Natural killer cell (primary cell): ENCODE measurements at regions not wholly inside any gene's neighbourhood (a gene's known extent, or its start where the extent isn't known, plus 50 kb on each side); places are given as distances from the start of the nearest gene placed in this dataset.

Experiments
- ATAC-seq, 3 donors: fragments of 150-1000 bp in 2 of 3; fragments of 200-7000 bp in 1 of 3; cut with Tn5 transposase; 1 replicate in 1 of 3; 2 replicates in 2 of 3; pipeline ENCODE4 v1.10.0; 2021; ENCODE audit warnings: mild to moderate bottlenecking in 2 of 3, moderate library complexity in 2 of 3
- DNase-seq, 2 donors: peaks; one replicate each; pipeline versions ENCODE4 v3.0.0 to v3.0.0-alpha.2; 2013 to 2021; ENCODE audit warnings: mixed read lengths in 1 of 2
- H3K27ac ChIP-seq: one replicate; pipeline ENCODE4 v1.5.1; 2013; ENCODE audit warnings: mild to moderate bottlenecking, low read length
- H3K27me3 ChIP-seq: one replicate; pipeline ENCODE4 v1.6.1; 2013; ENCODE audit warnings: low read length; ENCODE audit not compliant: control insufficient read depth, insufficient read depth
- H3K36me3 ChIP-seq: one replicate; pipeline ENCODE4 v1.6.1; 2013; ENCODE audit warnings: low read length; ENCODE audit not compliant: control insufficient read depth, insufficient read depth
- H3K4me1 ChIP-seq: one replicate; pipeline ENCODE4 v1.6.1; 2013; ENCODE audit warnings: low read length; ENCODE audit not compliant: control insufficient read depth, insufficient read depth
- H3K4me3 ChIP-seq: one replicate; pipeline ENCODE4 v1.5.1; 2013; ENCODE audit warnings: low read length
- H3K9me3 ChIP-seq: one replicate; pipeline ENCODE4 v1.6.1; 2013; ENCODE audit warnings: low read length; ENCODE audit not compliant: control insufficient read depth, insufficient read depth
- H3K27ac Mint-ChIP-seq, 2 donors: one replicate each; pipeline ENCODE4 v1.8.0; 2022; ENCODE audit warnings: mild to moderate bottlenecking in 2 of 2, mixed read lengths in 2 of 2, moderate library complexity in 1 of 2
- H3K27me3 Mint-ChIP-seq, 2 donors: one replicate each; pipeline ENCODE4 v1.8.0; 2022; ENCODE audit warnings: low read depth in 2 of 2, mixed read lengths in 2 of 2
- H3K36me3 Mint-ChIP-seq: one replicate; pipeline ENCODE4 v1.8.0; 2022; ENCODE audit warnings: mixed read lengths
- H3K4me1 Mint-ChIP-seq, 2 donors: one replicate each; pipeline ENCODE4 v1.8.0; 2022; ENCODE audit warnings: mixed read lengths in 2 of 2
- H3K4me3 Mint-ChIP-seq: one replicate; pipeline ENCODE4 v1.8.0; 2022; ENCODE audit warnings: mild to moderate bottlenecking, moderate library complexity, mixed read lengths
- H3K9me3 Mint-ChIP-seq, 2 donors: one replicate each; pipeline ENCODE4 v1.8.0; 2022; ENCODE audit warnings: mixed read lengths in 2 of 2
- CTCF ChIP-seq: fragments of 200-600 bp; IDR thresholded peaks from one replicate; pipeline ENCODE4 v1.8.0; 2022; ENCODE audit warnings: antibody characterized with exemption
- WGBS: methylation state at CpG from one replicate; pipeline ENCODE4 v1.1.7; 2013; ENCODE audit warnings: missing lambda C conversion rate; ENCODE audit not compliant: insufficient coverage; 5-methylcytosine and 5-hydroxymethylcytosine counted together
- intact Hi-C: fragments of 100-400 bp; cut with micrococcal nuclease; formaldehyde crosslinking; loops from one replicate; pipeline ENCODE4 v1.14.2; 2022

DNA sequence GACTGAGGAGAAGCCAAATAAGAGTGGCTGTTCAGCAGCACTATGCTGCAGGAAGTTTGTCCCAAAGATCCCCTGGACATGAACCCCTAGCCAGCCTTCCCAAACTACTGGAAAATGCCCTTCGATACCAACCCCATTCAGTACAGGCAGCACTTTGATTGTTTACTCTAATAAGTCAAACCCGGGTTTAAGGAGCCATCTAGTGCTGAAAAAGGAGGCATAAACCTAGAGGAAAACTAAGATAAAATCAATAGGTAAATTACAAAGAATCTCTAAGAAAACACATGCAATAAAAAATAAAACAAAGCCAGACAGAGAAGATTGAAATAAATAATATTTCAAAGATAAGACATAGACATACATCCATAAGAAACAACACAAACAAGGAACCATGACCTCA, 771.6 kb downstream of the RPS29 start:
- Histone ChIP-seq H3K9me3 (no peaks in the 10 kb centered on the region), H3K27me3 (no peaks in the 10 kb centered on the region), H3K4me3 (no peak overlapping the region), H3K4me1 (no peaks in the 10 kb centered on the region), H3K27ac (no peak overlapping the region), H3K36me3 (no peaks in the 10 kb centered on the region)
- Mint-ChIP-seq H3K27me3 (no peaks in the 10 kb centered on the region), H3K4me1 (no peaks in the 10 kb centered on the region), H3K27ac (no peak overlapping the region), H3K4me3 (no peak overlapping the region), H3K9me3 (peaks cover 10 to 16% of the 10 kb centered on the region in 2 donors), H3K36me3 (no peaks in the 10 kb centered on the region)
- no peak for DNase-seq
- no peak for TF ChIP-seq CTCF
- 61% methylated on average over 2 of the region's 2 CpGs for WGBS
- no peak for ATAC-seq
- intact Hi-C loops = no loop called here

GRCh38 chr14:48805315-48805714, 780.9 kb downstream of the RPS29 start:
- DNase-seq = no peak
- ATAC-seq = no peak
- Histone ChIP-seq H3K27ac (no peak overlapping the region), H3K4me1 (no peaks in the 10 kb centered on the region), H3K36me3 (no peaks in the 10 kb centered on the region), H3K4me3 (no peak overlapping the region), H3K27me3 (no peaks in the 10 kb centered on the region), H3K9me3 (no peaks in the 10 kb centered on the region)
- intact Hi-C loops = no loop called here
- 58% methylated on average over 14 of the region's 14 CpGs for WGBS
- no peak overlapping the region for H3K27ac Mint-ChIP-seq
- H3K27me3 Mint-ChIP-seq = no peaks in the 10 kb centered on the region
- H3K9me3 Mint-ChIP-seq = peaks cover 17 to 24% of the 10 kb centered on the region in 2 donors
- TF ChIP-seq CTCF = no peak
- H3K36me3 Mint-ChIP-seq = peaks cover 9% of the 10 kb centered on the region
- no peaks in the 10 kb centered on the region for H3K4me1 Mint-ChIP-seq
- H3K4me3 Mint-ChIP-seq = no peak overlapping the region

DNA sequence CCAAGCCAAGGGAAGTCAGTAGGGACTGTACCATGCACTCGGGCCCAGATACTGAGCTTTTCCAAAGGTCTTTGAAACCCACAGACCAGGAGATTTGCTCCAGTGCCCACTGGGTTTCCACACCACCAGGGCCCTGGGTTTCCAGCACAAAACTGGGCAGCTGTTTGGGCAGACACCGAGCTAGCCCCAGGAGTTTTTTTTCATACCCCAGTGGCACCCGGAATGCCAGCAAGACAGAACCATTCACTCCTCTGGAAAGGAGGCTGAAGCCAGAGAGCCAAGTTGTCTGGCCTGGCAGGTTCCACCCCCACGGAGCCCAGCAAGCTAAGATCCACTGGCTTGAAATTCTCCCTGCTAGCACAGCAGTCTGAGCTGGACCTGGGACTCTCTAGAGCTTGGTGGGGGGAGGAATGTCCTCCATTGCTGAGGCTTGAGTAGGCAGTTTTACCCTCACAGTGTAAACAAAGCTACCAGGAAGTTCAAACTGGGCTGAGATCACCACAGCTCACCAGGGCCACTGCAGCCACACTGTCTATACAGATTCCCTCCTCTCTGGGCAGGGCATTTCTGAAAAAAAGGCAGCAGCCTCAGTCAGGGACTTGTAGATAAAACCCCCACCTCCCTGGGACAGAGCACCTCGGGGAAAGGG, 793.7 kb downstream of the RPS29 start:
- H3K36me3 Mint-ChIP-seq = no peaks in the 10 kb centered on the region
- H3K36me3 ChIP-seq = no peaks in the 10 kb centered on the region
- intact Hi-C loops = no loop called here
- no peak overlapping the region for H3K27ac ChIP-seq
- DNase-seq (no peak), ATAC-seq (no peak)
- peaks cover 14 to 19% of the 10 kb centered on the region in 2 donors for H3K9me3 Mint-ChIP-seq
- WGBS = 77% methylated on average over 5 of the region's 5 CpGs
- peaks cover 10% of the 10 kb centered on the region for H3K9me3 ChIP-seq
- no peaks in the 10 kb centered on the region for H3K27me3 Mint-ChIP-seq
- no peaks in the 10 kb centered on the region for H3K27me3 ChIP-seq
- no peak for TF ChIP-seq CTCF
- no peak overlapping the region for H3K27ac Mint-ChIP-seq
- no peaks in the 10 kb centered on the region for H3K4me1 Mint-ChIP-seq
- no peak overlapping the region for H3K4me3 Mint-ChIP-seq
- no peaks in the 10 kb centered on the region for H3K4me1 ChIP-seq
- H3K4me3 ChIP-seq = no peak overlapping the region

- DNase-seq = no peak
- no peaks in the 10 kb centered on the region for H3K4me1 Mint-ChIP-seq
- H3K27me3 Mint-ChIP-seq = no peaks in the 10 kb centered on the region
- no peak overlapping the region for H3K27ac Mint-ChIP-seq
- H3K27me3 ChIP-seq = no peaks in the 10 kb centered on the region
- no peak overlapping the region for H3K27ac ChIP-seq
- no peaks in the 10 kb centered on the region for H3K4me1 ChIP-seq
- H3K36me3 ChIP-seq = no peaks in the 10 kb centered on the region
- intact Hi-C loops = no loop called here
- peaks cover 10% of the 10 kb centered on the region for H3K9me3 ChIP-seq
- no CpG with 5 or more reads among the region's 2 CpGs for WGBS
- ATAC-seq = no peak
- H3K4me3 ChIP-seq = no peak overlapping the region
- H3K4me3 Mint-ChIP-seq = no peak overlapping the region
- TF ChIP-seq CTCF = no peak
- H3K36me3 Mint-ChIP-seq = no peaks in the 10 kb centered on the region
- H3K9me3 Mint-ChIP-seq = peaks cover 8 to 12% of the 10 kb centered on the region in 2 donors
Measured at GRCh38 chr14:48788771-48789170, 797.4 kb downstream of the RPS29 start.
